NT2/D1 (cell line): ENCODE measurements at regions not wholly inside any gene's neighbourhood (a gene's known extent, or its start where the extent isn't known, plus 50 kb on each side); places are given as distances from the start of the nearest gene placed in this dataset.

Experiments used
- SUZ12 ChIP-seq: IDR thresholded peaks from 2 replicates; pipeline ENCODE4 v1.6.1; 2011; ENCODE audit not compliant: insufficient read length, insufficient read depth; ENCODE audit errors: extremely low read depth
- YY1 ChIP-seq: IDR thresholded peaks from 2 replicates; pipeline ENCODE4 v1.6.1; 2011; ENCODE audit not compliant: insufficient read length, insufficient read depth
- ZNF274 ChIP-seq: IDR thresholded peaks from 2 replicates; pipeline ENCODE4 v1.6.1; 2011; ENCODE audit warnings: mild to moderate bottlenecking, low read depth, low read length

GRCh38 chr6:27088068-27088467, 159.4 kb upstream of the PRSS16 start:
- TF ChIP-seq YY1 (no peak), SUZ12 (no peak), ZNF274 (no peak)
